Loucy (cell line): ENCODE measurements at regions not wholly inside any gene's neighbourhood (a gene's known extent, or its start where the extent isn't known, plus 50 kb on each side); places are given as distances from the start of the nearest gene placed in this dataset.

Source experiments
- H2AFZ ChIP-seq: fragments of 200-600 bp; sonication (generic); 2 replicates; pipeline ENCODE4 v1.6.0; 2016; ENCODE audit warnings: antibody characterized with exemption, mild to moderate bottlenecking, low read length, moderate library complexity
- H3F3A ChIP-seq: fragments of 200-600 bp; 2 replicates; pipeline ENCODE4 v1.6.0; 2016; ENCODE audit warnings: antibody characterized with exemption, low read depth, mild to moderate bottlenecking
- H3K27me3 ChIP-seq: fragments of 200-600 bp; sonication (generic); 2 replicates; pipeline ENCODE4 v1.6.1; 2014; ENCODE audit warnings: low read length, mild to moderate bottlenecking; ENCODE audit not compliant: insufficient read depth, poor library complexity, severe bottlenecking
- H3K36me3 ChIP-seq: fragments of 200-600 bp; sonication (generic); 2 replicates; pipeline ENCODE4 v1.6.1; 2016; ENCODE audit warnings: low read length; ENCODE audit not compliant: insufficient read depth
- H3K4me1 ChIP-seq: fragments of 200-600 bp; sonication (generic); 2 replicates; pipeline ENCODE4 v1.5.1; 2014; ENCODE audit warnings: low read length, mild to moderate bottlenecking; ENCODE audit not compliant: insufficient read depth, poor library complexity, severe bottlenecking
- H3K4me2 ChIP-seq: fragments of 200-600 bp; sonication (generic); 2 replicates; pipeline ENCODE4 v1.6.0; 2014; ENCODE audit warnings: antibody characterized with exemption, low read length, low read depth, mild to moderate bottlenecking; ENCODE audit not compliant: poor library complexity, severe bottlenecking
- H3K4me3 ChIP-seq: fragments of 200-600 bp; sonication (generic); 2 replicates; pipeline ENCODE4 v1.5.1; 2014; ENCODE audit warnings: low read length, mild to moderate bottlenecking, mixed read lengths; ENCODE audit not compliant: poor library complexity, severe bottlenecking
- H3K79me2 ChIP-seq: fragments of 200-600 bp; sonication (generic); 2 replicates; pipeline ENCODE4 v1.6.1; 2014; ENCODE audit warnings: low read length; ENCODE audit not compliant: insufficient read depth
- H3K9ac ChIP-seq: fragments of 200-600 bp; sonication (generic); 2 replicates; pipeline ENCODE4 v1.6.0; 2014; ENCODE audit warnings: mild to moderate bottlenecking, low read depth, low read length, moderate library complexity; ENCODE audit not compliant: poor library complexity, severe bottlenecking
- H3K9me2 ChIP-seq: fragments of 200-600 bp; sonication (generic); replicated peaks from 2 replicates; pipeline ENCODE4 v1.6.1; 2016; ENCODE audit warnings: low read depth, low read length, mixed read lengths
- H3K9me3 ChIP-seq: fragments of 200-600 bp; sonication (generic); 2 replicates; pipeline ENCODE4 v1.6.1; 2014; ENCODE audit warnings: mild to moderate bottlenecking, antibody characterized with exemption, low read length, low read depth; ENCODE audit not compliant: insufficient read depth
- H4K20me1 ChIP-seq: fragments of 200-600 bp; sonication (generic); 2 replicates; pipeline ENCODE4 v1.6.0; 2014; ENCODE audit warnings: antibody characterized with exemption, low read length, mild to moderate bottlenecking; ENCODE audit not compliant: insufficient read depth, poor library complexity, severe bottlenecking
- CTCF ChIP-seq: fragments of 200-600 bp; sonication (generic); conservative IDR thresholded peaks from 2 replicates; pipeline ENCODE4 v1.5.1; 2014; ENCODE audit warnings: mild to moderate bottlenecking, antibody characterized with exemption, low read length
- EZH2phosphoT487 ChIP-seq: fragments of 200-600 bp; IDR thresholded peaks from 2 replicates; pipeline ENCODE4 v1.6.1; 2018; ENCODE audit warnings: antibody characterized with exemption, mild to moderate bottlenecking, moderate library complexity, borderline replicate concordance

DNA sequence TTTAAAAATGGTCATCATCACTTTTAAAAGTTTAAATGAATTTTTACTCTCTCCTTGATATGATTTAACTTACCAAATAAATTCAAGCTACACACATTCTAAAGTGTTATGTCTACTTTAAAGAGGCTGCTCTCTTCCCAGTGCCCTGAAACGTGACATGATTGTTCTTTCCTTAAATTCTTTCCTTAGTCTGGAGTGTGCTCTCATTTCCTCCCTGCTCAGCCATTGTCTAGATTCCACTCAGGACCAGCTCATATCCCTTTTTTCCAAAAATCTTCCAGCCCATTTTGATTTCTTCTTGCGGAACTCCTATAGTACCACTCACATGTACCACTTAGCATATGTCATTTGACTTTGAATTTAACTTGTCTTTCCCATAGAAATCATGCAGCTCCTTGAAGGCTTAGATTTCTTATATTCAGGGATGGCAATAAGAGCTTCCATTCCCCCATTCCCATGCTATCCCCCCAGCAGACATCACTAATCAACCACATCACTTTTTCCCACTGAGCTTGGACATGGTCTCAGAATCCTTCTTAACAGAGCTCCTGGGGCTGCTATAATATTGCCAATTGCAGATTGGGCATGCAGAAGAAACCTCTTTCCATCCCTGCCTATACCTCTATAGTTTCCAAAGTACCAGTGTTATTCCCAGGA, 54.7 kb upstream of the ITPKB start:
- H3F3A ChIP-seq = no peaks in the 10 kb centered on the region
- no peak overlapping the region for H3K4me2 ChIP-seq
- H4K20me1 ChIP-seq = no peaks in the 10 kb centered on the region
- H3K79me2 ChIP-seq = no peaks in the 10 kb centered on the region
- H3K4me3 ChIP-seq = no peak overlapping the region
- no peaks in the 10 kb centered on the region for H3K9me2 ChIP-seq
- H3K4me1 ChIP-seq = peaks cover 11% of the 10 kb centered on the region
- H2AFZ ChIP-seq = no peak overlapping the region
- H3K27me3 ChIP-seq = no peaks in the 10 kb centered on the region
- H3K36me3 ChIP-seq = no peaks in the 10 kb centered on the region
- no peak overlapping the region for H3K9ac ChIP-seq
- H3K9me3 ChIP-seq = no peaks in the 10 kb centered on the region
- TF ChIP-seq CTCF = no peak
- TF ChIP-seq EZH2phosphoT487 = no peak

- no peak overlapping the region for H3K4me2 ChIP-seq
- TF ChIP-seq CTCF (no peak), EZH2phosphoT487 (no peak)
- H4K20me1 ChIP-seq = no peaks in the 10 kb centered on the region
- no peaks in the 10 kb centered on the region for H3K27me3 ChIP-seq
- H3K9me2 ChIP-seq = no peaks in the 10 kb centered on the region
- no peaks in the 10 kb centered on the region for H3K79me2 ChIP-seq
- no peaks in the 10 kb centered on the region for H3K36me3 ChIP-seq
- no peaks in the 10 kb centered on the region for H3F3A ChIP-seq
- peaks cover 4% of the 10 kb centered on the region for H3K4me1 ChIP-seq
- H3K9ac ChIP-seq = no peak overlapping the region
- H3K4me3 ChIP-seq = no peak overlapping the region
- no peaks in the 10 kb centered on the region for H3K9me3 ChIP-seq
- H2AFZ ChIP-seq = no peak overlapping the region
These were observed 53.3 kb upstream of the ITPKB start for GRCh38 chr1:226792368-226792767.

- H3F3A ChIP-seq = no peaks in the 10 kb centered on the region
- no peaks in the 10 kb centered on the region for H4K20me1 ChIP-seq
- no peaks in the 10 kb centered on the region for H3K4me1 ChIP-seq
- no peak overlapping the region for H3K4me3 ChIP-seq
- H3K9ac ChIP-seq = no peak overlapping the region
- H3K36me3 ChIP-seq = no peaks in the 10 kb centered on the region
- H3K9me3 ChIP-seq = no peaks in the 10 kb centered on the region
- H3K79me2 ChIP-seq = no peaks in the 10 kb centered on the region
- no peak overlapping the region for H3K4me2 ChIP-seq
- no peaks in the 10 kb centered on the region for H3K9me2 ChIP-seq
- TF ChIP-seq EZH2phosphoT487 (no peak), CTCF (no peak)
- H2AFZ ChIP-seq = no peak overlapping the region
- H3K27me3 ChIP-seq = no peaks in the 10 kb centered on the region
These were observed 51.6 kb upstream of the ITPKB start for GRCh38 chr1:226790545-226791181.
